A549 (cell line): ENCODE measurements at regions not wholly inside any gene's neighbourhood (a gene's known extent, or its start where the extent isn't known, plus 50 kb on each side); places are given as distances from the start of the nearest gene placed in this dataset.

Experiments used
- ATAC-seq, 2 experiments: fragments of 200-7000 bp in 1 of 2; fragments of >200 bp in 1 of 2; cut with Nextera tagmentation in 1 of 2; cut with Tn5 transposase in 1 of 2; 3 replicates each; pipeline versions ENCODE4 v1.8.0 to v1.9.1; 2018 to 2020; ENCODE audit warnings: mild to moderate bottlenecking in 1 of 2, moderate library complexity in 1 of 2
- CTCF ChIA-PET: fragments of 300-600 bp; sonication (Branson Sonifier 250); formaldehyde crosslinking; extraction: SDS; loops from one replicate; lab custom pipeline; 2021; ENCODE audit warnings: antibody characterized with exemption, inconsistent platforms; lab: Yijun Ruan, JAX
- POLR2A ChIA-PET: fragments of 350-600 bp; formaldehyde crosslinking; extraction: SDS; loops from one replicate; lab custom pipeline; 2021; ENCODE audit warnings: antibody characterized with exemption, inconsistent platforms; lab: Yijun Ruan, JAX
- DNase-seq, 2 experiments: peaks; one replicate each; pipeline versions ENCODE4 v3.0.0 to v3.0.0-alpha.2; 2011 to 2016; ENCODE audit warnings: low read depth in 1 of 2, low spot score in 1 of 2
- FAIRE-seq: peaks from 2 replicates; lab custom pipeline; 2011; peaks lifted over from hg19 to GRCh38; lab: Jason Lieb, UNC
- H3K27ac ChIP-seq, 2 experiments: fragments of >200 bp; sonication (Bioruptor Twin); formaldehyde crosslinking; 3 replicates each; pipeline ENCODE4 v1.5.1; 2016 to 2017
- H3K4me1 ChIP-seq: fragments of >200 bp; sonication (Bioruptor Twin); formaldehyde crosslinking; 3 replicates; pipeline ENCODE4 v1.6.1; 2016
- H3K4me2 ChIP-seq: fragments of >200 bp; sonication (Bioruptor Twin); formaldehyde crosslinking; 3 replicates; pipeline ENCODE4 v1.6.1; 2016
- H3K4me3 ChIP-seq: fragments of >200 bp; sonication (Bioruptor Twin); formaldehyde crosslinking; 3 replicates; pipeline ENCODE4 v1.5.1; 2016
- H3K9me3 ChIP-seq: fragments of >200 bp; sonication (Bioruptor Twin); formaldehyde crosslinking; 3 replicates; pipeline ENCODE4 v1.6.1; 2016
- CBX8 ChIP-seq: fragments of 200-600 bp; sonication (generic); IDR thresholded peaks from 2 replicates; pipeline ENCODE4 v1.6.1; 2016
- E2F6 ChIP-seq: IDR thresholded peaks from 2 replicates; pipeline ENCODE4 v1.6.1; 2012; ENCODE audit warnings: low read depth, borderline replicate concordance
- EHF ChIP-seq: fragments of 250-450 bp; sonication (Bioruptor Pico); IDR thresholded peaks from 2 replicates; pipeline ENCODE4 v1.5.0; 2020; ENCODE audit warnings: mild to moderate bottlenecking
- EHMT2 ChIP-seq: fragments of 200-600 bp; sonication (generic); IDR thresholded peaks from 2 replicates; pipeline ENCODE4 v1.6.1; 2016; ENCODE audit warnings: antibody characterized with exemption, low read depth, mild to moderate bottlenecking, moderate library complexity
- EP300 ChIP-seq, 2 experiments: fragments of >200 bp; sonication (Bioruptor Twin); formaldehyde crosslinking; IDR thresholded peaks; 2 replicates in 1 of 2; 3 replicates in 1 of 2; pipeline ENCODE4 v1.6.1; 2016 to 2017
- ESRRA ChIP-seq: fragments of 150-350 bp; IDR thresholded peaks from 2 replicates; pipeline ENCODE4 v1.6.1; 2014; ENCODE audit warnings: mild to moderate bottlenecking, low read length, borderline replicate concordance
- FOSL2 ChIP-seq, 2 experiments: fragments of 450-650 bp in 1 of 2; fragments of >200 bp in 1 of 2; sonication (Bioruptor Twin) in 1 of 2; formaldehyde crosslinking; IDR thresholded peaks; 2 replicates each; pipeline versions ENCODE4 v1.5.0 to v1.6.1; 2016 to 2020; ENCODE audit warnings: mild to moderate bottlenecking in 1 of 2, moderate library complexity in 1 of 2
- FOXS1 ChIP-seq: fragments of 250-450 bp; sonication (Bioruptor Pico); IDR thresholded peaks from 2 replicates; pipeline ENCODE4 v1.5.0; 2020; ENCODE audit warnings: mild to moderate bottlenecking, moderate library complexity
- GATA3 ChIP-seq: IDR thresholded peaks from 2 replicates; pipeline ENCODE4 v1.6.1; 2012; ENCODE audit warnings: borderline replicate concordance
- HDAC2 ChIP-seq: fragments of 200-600 bp; sonication (generic); IDR thresholded peaks from 2 replicates; pipeline ENCODE4 v1.6.1; 2016
- HOXB5 ChIP-seq: fragments of 250-450 bp; sonication (Bioruptor Pico); IDR thresholded peaks from 2 replicates; pipeline ENCODE4 v1.5.0; 2020; ENCODE audit warnings: mild to moderate bottlenecking, moderate library complexity
- MYC ChIP-seq: IDR thresholded peaks from 2 replicates; pipeline ENCODE4 v1.6.1; 2012; ENCODE audit warnings: mild to moderate bottlenecking, inconsistent platforms, low read length, improper control_type of control experiment, borderline replicate concordance
- NFE2L2 ChIP-seq: fragments of 150-350 bp; conservative IDR thresholded peaks from 2 replicates; pipeline ENCODE4 v1.6.1; 2014; ENCODE audit warnings: low read length
- NPAS2 ChIP-seq: fragments of 250-450 bp; sonication (Bioruptor Pico); IDR thresholded peaks from 2 replicates; pipeline ENCODE4 v1.8.0; 2022; ENCODE audit warnings: mild to moderate bottlenecking, moderate library complexity, borderline replicate concordance
- PHF8 ChIP-seq: fragments of 200-600 bp; sonication (generic); IDR thresholded peaks from 2 replicates; pipeline ENCODE4 v1.6.1; 2016; ENCODE audit warnings: low read depth, mild to moderate bottlenecking, antibody characterized with exemption, moderate library complexity, borderline replicate concordance
- POLR2A ChIP-seq: IDR thresholded peaks from 2 replicates; pipeline ENCODE4 v1.6.1; 2012; ENCODE audit warnings: mild to moderate bottlenecking, low read length
- POLR2AphosphoS2 ChIP-seq: conservative IDR thresholded peaks from 2 replicates; pipeline ENCODE4 v1.6.1; 2012; ENCODE audit warnings: low read length, improper control_type of control experiment, inconsistent platforms
- RARB ChIP-seq: fragments of 250-450 bp; sonication (Bioruptor Pico); IDR thresholded peaks from 2 replicates; pipeline ENCODE4 v1.8.0; 2021; ENCODE audit warnings: mild to moderate bottlenecking, moderate library complexity
- RCOR1 ChIP-seq: fragments of 150-350 bp; IDR thresholded peaks from 2 replicates; pipeline ENCODE4 v1.6.1; 2014; ENCODE audit warnings: antibody characterized with exemption, low read length, low read depth
- REST ChIP-seq: fragments of 200-600 bp; sonication (generic); IDR thresholded peaks from 2 replicates; pipeline ENCODE4 v1.6.1; 2016; ENCODE audit warnings: antibody characterized with exemption, mild to moderate bottlenecking, moderate library complexity
- SMC3 ChIP-seq: fragments of >200 bp; sonication (Bioruptor Twin); formaldehyde crosslinking; IDR thresholded peaks from 3 replicates; pipeline ENCODE4 v1.6.1; 2018; ENCODE audit warnings: inconsistent platforms
- SREBF2 ChIP-seq: fragments of 450-650 bp; IDR thresholded peaks from 2 replicates; pipeline ENCODE4 v1.6.1; 2014; ENCODE audit warnings: mild to moderate bottlenecking, moderate library complexity
- TFCP2L1 ChIP-seq: fragments of 250-450 bp; sonication (Bioruptor Pico); IDR thresholded peaks from 2 replicates; pipeline ENCODE4 v1.5.0; 2021; ENCODE audit warnings: mild to moderate bottlenecking
- TP53 ChIP-seq: fragments of 250-450 bp; sonication (Bioruptor Pico); IDR thresholded peaks from 2 replicates; pipeline ENCODE4 v1.5.0; 2021; ENCODE audit warnings: mild to moderate bottlenecking, moderate library complexity
- ZC3H11A ChIP-seq: fragments of 450-650 bp; IDR thresholded peaks from 2 replicates; pipeline ENCODE4 v1.6.1; 2014; ENCODE audit warnings: antibody characterized with exemption, mild to moderate bottlenecking
- ZSCAN20 ChIP-seq: fragments of 250-450 bp; sonication (Bioruptor Pico); IDR thresholded peaks from 2 replicates; pipeline ENCODE4 v1.8.0; 2022; ENCODE audit warnings: mild to moderate bottlenecking, moderate library complexity
- WGBS: methylation state at CpG from one replicate; pipeline ENCODE4 v1.1.6; 2017; ENCODE audit errors: missing lambda C conversion rate; 5-methylcytosine and 5-hydroxymethylcytosine counted together

DNA sequence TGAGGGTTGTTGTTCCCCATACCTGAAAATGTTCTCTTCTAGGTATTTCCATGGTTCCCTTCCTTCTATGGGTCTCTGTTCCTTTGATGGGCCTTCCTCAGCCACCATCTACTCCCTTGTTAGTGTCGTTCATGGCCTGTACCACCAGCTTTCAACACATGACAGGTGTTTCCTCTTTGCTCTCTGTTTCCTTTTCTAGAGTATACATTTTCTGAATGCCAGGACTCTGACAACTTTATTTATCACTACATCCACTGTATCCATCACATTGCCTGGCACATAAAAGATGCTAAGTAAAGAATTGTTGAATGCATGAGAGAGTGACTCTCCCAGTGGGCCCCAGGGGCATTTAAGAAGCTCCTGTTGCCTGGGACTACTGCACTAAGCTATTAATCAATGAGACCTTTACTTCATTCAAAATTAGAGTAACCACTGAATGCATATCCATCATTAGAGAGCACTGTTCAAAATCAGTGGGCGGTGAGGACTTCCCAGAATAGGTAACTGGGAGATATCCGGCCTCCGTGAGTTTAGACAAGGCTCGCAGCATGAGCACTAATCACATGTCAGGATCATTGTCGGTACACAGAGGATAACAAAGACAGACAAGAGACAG is 255.0 kb downstream of the CBLN1 start:
- WGBS: 39% methylated on average over 6 of the region's 6 CpGs
- CTCF ChIA-PET: no interaction called here
- no peak for TF ChIP-seq HOXB5 (CRISPR knock-in tag)
- no peak for TF ChIP-seq MYC
- no peak for TF ChIP-seq ESRRA
- TF ChIP-seq RARB: no peak
- TF ChIP-seq FOXS1 (CRISPR knock-in tag): no peak
- H3K4me3 ChIP-seq: no peak overlapping the region
- no peaks in the 10 kb centered on the region for H3K4me1 ChIP-seq
- ATAC-seq (no peak), DNase-seq (no peak), FAIRE-seq (no peak)
- H3K27ac ChIP-seq: no peak overlapping the region
- POLR2A ChIA-PET: no interaction called here
- no peak overlapping the region for H3K4me2 ChIP-seq
- no peaks in the 10 kb centered on the region for H3K9me3 ChIP-seq

GRCh38 chr16:49024896-49025295 is 256.7 kb downstream of the CBLN1 start:
- 22% methylated on average over 7 of the region's 8 CpGs for WGBS
- no peak for ATAC-seq
- DNase-seq: no peak
- no peak for FAIRE-seq
- H3K4me1 ChIP-seq: no peaks in the 10 kb centered on the region
- H3K4me3 ChIP-seq: no peak overlapping the region
- no peak overlapping the region for H3K27ac ChIP-seq
- CTCF ChIA-PET: no interaction called here
- TF ChIP-seq FOSL2 (IDR thresholded peaks at IDR 0.05) (no peak), FOSL2 (CRISPR knock-in tag; IDR thresholded peaks at IDR 0.05) (no peak), SMC3 (no peak), TP53 (no peak), NPAS2 (no peak), GATA3 (no peak), ESRRA (no peak), TFCP2L1 (CRISPR knock-in tag) (no peak), EHF (CRISPR knock-in tag) (no peak), ZC3H11A (no peak)
- H3K9me3 ChIP-seq: no peaks in the 10 kb centered on the region
- POLR2A ChIA-PET: no interaction called here
- H3K4me2 ChIP-seq: no peak overlapping the region

GRCh38 chr16:49024016-49024415 is 257.6 kb downstream of the CBLN1 start:
- TF ChIP-seq MYC (no peak), E2F6 (no peak), PHF8 (no peak), REST (no peak), RARB (no peak), SREBF2 (no peak), SMC3 (no peak), POLR2AphosphoS2 (no peak), HDAC2 (no peak), ZSCAN20 (no peak), ZC3H11A (no peak), HOXB5 (CRISPR knock-in tag) (no peak), POLR2A (no peak), NFE2L2 (no peak), NPAS2 (no peak), CBX8 (no peak), EHMT2 (no peak), RCOR1 (no peak), FOXS1 (CRISPR knock-in tag) (no peak), EP300 (IDR thresholded peaks at IDR 0.05) (no peak)

More at GRCh38 chr16:49024016-49024415, 257.6 kb downstream of the CBLN1 start:
- DNase-seq: no peak
- Histone ChIP-seq H3K27ac (no peak overlapping the region), H3K4me3 (no peak overlapping the region), H3K9me3 (no peaks in the 10 kb centered on the region), H3K4me2 (no peak overlapping the region), H3K4me1 (no peaks in the 10 kb centered on the region)
- ChIA-PET CTCF (no interaction called here), POLR2A (no interaction called here)
- WGBS: 30% methylated on average over 7 of the region's 7 CpGs
- ATAC-seq: no peak
- no peak for FAIRE-seq
